ENCODE measurements at regions not wholly inside any gene's neighbourhood (a gene's known extent, or its start where the extent isn't known, plus 50 kb on each side); places are given as distances from the start of the nearest gene placed in this dataset.

DNA sequence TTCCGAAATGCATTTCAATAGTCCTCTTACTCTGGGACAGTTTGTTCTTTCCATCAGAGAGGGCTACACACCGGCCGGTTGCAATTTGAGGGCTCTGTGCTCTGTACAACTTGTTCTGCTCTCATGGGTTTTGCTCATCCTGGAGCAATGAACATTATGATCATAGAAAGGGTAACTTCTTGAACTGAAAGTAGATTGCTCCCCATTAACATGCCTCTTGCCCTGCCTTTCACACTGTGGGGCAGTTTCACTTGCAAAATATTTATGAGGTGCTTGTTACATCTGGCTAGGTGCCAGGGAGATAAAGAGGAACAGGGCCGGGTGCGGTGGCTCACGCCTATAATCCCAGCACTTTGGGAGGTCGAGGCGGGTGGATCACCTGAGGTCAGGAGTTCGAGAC lies 97.3 kb upstream of the MPP7 start:
- TF ChIP-seq, protein P1, sequence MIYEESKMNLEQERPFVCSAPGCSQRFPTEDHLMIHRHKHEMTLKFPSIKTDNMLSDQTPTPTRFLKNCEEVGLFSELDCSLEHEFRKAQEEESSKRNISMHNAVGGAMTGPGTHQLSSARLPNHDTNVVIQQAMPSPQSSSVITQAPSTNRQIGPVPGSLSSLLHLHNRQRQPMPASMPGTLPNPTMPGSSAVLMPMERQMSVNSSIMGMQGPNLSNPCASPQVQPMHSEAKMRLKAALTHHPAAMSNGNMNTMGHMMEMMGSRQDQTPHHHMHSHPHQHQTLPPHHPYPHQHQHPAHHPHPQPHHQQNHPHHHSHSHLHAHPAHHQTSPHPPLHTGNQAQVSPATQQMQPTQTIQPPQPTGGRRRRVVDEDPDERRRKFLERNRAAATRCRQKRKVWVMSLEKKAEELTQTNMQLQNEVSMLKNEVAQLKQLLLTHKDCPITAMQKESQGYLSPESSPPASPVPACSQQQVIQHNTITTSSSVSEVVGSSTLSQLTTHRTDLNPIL (CRISPR knock-in tag; IDR thresholded peaks at IDR 0.05; ENCODE audit: low read depth), result no peak
- TF ChIP-seq CSDC2 (CRISPR knock-in tag; IDR thresholded peaks at IDR 0.05), result no peak
